MM.1S (cell line): ENCODE measurements at regions not wholly inside any gene's neighbourhood (a gene's known extent, or its start where the extent isn't known, plus 50 kb on each side); places are given as distances from the start of the nearest gene placed in this dataset.

Source experiments
- CTCF ChIP-seq: fragments of 300-600 bp; sonication (generic); IDR thresholded peaks from 2 replicates; pipeline ENCODE4 v1.5.1; 2016; ENCODE audit warnings: antibody characterized with exemption, low read length, mixed read lengths
- EZH2phosphoT487 ChIP-seq: fragments of 300-600 bp; sonication (generic); IDR thresholded peaks from 2 replicates; pipeline ENCODE4 v1.6.1; 2018; ENCODE audit warnings: antibody characterized with exemption, low read length

- no peak for TF ChIP-seq EZH2phosphoT487
- no peak for TF ChIP-seq CTCF
Measured at GRCh38 chr12:131321988-131322387, 368.3 kb downstream of the ADGRD1 start.
